Endometrium (tissue), 2 donors: ENCODE measurements at regions not wholly inside any gene's neighbourhood (a gene's known extent, or its start where the extent isn't known, plus 50 kb on each side); places are given as distances from the start of the nearest gene placed in this dataset.
"Not testable (repeated sequence)": the region's sequence is repeated elsewhere in the genome, so short reads cannot be mapped to it uniquely, and the experiment has no call there.

ENCODE experiments used
- FAIRE-seq: peaks from 2 replicates; lab custom pipeline; 2012; peaks lifted over from hg19 to GRCh38; lab: Jason Lieb, UNC
- donor health status: control.
- donor health status: control.

- no peak for FAIRE-seq
These were observed 1006.9 kb downstream of the VRK1 start for GRCh38 chr14:97804056-97804455.

- no peak for FAIRE-seq
These were observed 1009.7 kb downstream of the VRK1 start for GRCh38 chr14:97806891-97807290.

GRCh38 chr14:97808541-97808940 lies 1011.4 kb downstream of the VRK1 start:
- not testable (repeated sequence) for FAIRE-seq

DNA sequence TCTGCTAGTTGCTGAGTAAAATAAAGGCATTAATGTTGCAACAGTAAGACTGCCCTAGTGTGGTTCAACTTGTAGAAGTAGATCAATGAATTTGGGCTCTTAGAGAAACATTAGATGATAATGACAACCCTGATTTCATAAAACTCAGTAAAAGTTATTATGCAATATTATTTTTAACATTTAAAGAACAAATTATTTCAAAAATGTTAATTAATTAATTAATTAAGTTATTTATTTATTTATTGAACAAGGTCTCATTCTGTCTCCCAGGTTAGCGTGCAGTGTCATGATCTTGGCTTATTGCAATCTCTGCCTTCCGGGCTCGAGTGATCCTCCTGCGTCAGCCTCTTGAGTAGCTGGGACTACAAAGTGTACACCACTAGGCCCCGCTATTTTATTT lies 1016.4 kb downstream of the VRK1 start:
- no peak for FAIRE-seq

- FAIRE-seq, result no peak
These were observed 1023.6 kb downstream of the VRK1 start for GRCh38 chr14:97820781-97821180.

- no peak for FAIRE-seq
These were observed 1027.0 kb downstream of the VRK1 start for GRCh38 chr14:97824218-97824617.

DNA sequence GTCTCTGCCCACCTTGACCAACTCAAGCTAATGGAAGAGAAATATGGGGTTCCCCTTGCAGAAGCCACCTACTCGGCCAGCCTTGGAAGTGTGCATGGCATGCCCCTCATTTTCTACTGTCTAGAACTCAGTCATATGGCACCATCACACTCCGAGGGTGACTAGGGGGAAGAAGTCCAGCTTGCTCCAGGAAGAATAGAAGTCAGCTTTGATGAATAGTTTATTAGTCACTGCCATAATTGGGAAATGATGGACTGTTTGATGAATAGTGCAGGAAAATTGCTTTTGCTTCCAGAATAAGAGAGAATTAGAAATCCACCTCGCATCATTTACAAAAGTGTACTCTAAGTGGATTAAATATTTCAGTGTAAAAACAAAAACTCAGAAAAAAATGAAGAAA lies 1030.6 kb downstream of the VRK1 start:
- FAIRE-seq, result no peak

GRCh38 chr14:97832776-97833175 lies 1035.6 kb downstream of the VRK1 start:
- no peak for FAIRE-seq

DNA sequence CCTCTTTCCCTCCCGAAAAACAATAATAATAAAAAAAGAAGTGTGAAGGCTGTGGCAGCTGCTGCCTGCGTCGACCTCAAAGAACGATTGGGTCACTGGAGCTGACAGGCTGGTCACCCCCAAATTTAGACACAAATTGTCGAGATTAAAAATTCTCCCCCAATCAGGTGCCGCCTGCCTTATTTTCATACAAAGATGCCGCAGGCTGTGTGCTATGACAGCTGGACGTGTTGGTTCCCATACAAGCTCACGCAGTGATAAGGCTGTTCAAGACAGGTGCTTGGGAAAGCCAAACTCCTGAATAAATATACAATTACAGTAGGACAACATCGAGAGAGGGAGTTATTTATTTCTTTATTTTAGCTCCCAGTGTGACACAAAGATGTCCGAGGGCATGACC lies 1041.8 kb downstream of the VRK1 start:
- FAIRE-seq, result no peak

DNA sequence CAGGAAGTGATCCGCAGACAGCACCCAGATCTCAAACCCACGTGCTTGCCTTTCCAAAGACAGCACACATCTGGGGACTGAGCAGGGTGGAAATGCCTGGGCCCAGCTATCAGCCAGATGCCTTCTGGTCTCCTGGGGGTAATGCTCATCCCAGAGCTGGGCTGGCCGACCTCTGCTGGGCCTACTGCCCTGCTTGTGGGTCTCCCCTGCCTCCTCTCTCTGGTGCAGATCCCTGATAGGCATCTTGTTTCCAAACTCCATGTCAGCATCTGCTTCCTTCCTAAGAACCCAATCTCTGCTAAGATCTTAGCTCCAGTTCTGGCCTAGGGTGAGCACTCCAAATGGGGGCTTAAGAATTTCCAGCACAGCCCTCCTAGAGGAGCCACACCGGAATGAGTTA lies 1043.0 kb downstream of the VRK1 start:
- no peak for FAIRE-seq

- FAIRE-seq, result no peak
These were observed 1044.6 kb downstream of the VRK1 start for GRCh38 chr14:97841762-97842161.

DNA sequence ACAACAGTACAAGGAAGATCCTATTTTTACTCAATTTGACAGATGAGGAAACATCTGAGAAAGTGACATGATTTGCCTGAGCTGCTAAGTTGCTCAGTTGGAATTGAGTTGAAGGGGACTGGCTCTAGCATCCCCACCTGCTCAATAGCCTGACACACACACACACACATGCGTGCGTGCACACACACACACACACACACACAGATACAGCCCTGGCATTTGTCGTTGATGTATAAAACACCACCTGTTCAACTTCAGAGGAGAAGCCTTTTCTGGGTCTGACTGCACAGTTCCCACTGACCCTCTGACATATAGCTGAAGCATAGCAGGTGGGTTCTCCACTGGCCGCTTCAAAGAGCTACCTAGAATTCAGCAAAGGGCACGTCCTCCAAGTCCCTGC lies 1045.9 kb downstream of the VRK1 start:
- no peak for FAIRE-seq

GRCh38 chr14:97844042-97844441 lies 1046.9 kb downstream of the VRK1 start:
- FAIRE-seq, result no peak

DNA sequence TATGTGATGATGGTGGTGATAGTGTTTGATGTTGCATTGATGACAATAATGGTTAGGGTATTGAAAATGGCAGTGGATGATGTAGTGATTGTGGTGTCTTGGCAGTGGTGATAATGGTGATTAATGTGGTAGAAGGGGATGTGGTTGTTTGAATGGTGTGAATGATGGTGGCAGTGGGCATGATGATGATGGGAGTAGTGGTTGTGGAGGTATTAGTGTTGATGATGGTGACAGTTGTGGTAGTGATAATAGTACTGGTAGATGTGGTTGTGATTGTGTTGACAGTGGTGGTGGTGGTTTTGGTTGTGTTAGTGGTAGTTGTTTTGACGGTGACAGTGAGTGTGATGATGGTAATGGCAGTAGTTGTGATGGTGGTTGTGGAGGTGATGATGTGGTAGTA lies 1049.0 kb downstream of the VRK1 start:
- no peak for FAIRE-seq

DNA sequence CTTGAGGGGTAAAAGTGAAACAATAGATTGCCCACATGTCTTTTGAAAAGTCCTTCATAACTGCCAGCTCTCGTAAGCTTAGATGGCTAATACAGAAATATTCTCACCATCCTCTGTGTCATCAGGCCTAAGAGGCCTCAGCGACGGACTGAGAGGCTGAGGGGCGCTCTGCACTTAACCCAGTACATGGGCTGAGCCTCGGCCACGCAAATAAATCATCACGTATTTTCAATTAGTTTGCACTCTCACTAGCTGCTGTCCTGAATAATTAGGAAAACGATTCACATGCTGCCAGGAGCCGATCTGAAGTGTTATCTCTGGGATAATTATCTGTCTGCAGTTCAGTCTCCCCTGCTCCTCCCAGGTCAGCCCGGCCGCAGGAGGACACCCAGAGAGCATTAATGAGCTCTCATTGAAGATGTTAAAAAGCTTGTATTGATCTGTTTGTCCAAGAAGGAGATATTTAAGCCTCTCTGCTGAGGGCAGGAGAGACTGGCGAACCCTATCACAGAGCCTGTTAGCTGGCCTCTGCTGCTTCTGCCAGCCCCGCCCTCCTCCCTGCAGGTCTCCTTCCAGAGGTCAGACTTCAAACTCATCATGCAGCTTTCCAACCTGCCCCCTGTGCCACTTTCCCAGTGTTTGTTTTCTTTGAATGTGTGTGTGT lies 1051.3 kb downstream of the VRK1 start:
- no peak for FAIRE-seq

- FAIRE-seq, result no peak
These were observed 1053.3 kb downstream of the VRK1 start for GRCh38 chr14:97850466-97850865.

GRCh38 chr14:97850886-97851285 lies 1053.7 kb downstream of the VRK1 start:
- no peak for FAIRE-seq

DNA sequence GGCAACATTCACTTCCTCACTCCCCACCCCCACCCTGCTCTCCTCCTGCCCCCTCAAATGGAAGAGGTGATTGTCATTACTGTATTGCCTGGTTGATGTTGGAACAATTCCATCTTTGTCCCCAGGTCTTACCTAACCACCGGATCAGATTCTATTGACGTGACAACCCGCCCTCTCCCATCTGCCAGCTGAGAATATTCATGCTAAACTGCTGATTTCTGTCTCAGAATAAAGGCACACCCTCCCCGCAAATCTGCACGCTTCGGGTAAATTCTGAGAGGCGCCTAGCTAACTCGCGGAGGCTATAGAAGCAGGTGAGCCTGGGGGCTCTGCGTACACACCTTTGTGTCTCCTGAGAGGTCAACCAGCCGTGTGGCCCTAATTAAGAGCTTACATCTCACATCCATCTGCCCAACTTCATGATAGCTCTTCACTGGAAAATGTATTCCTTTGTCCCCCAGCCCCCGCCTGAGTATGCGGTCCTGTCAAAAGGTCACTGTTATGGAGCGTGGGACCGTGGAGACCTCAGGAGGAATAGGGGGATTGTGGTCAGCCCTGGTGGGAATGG lies 1054.3 kb downstream of the VRK1 start:
- no peak for FAIRE-seq

- no peak for FAIRE-seq
These were observed 1057.7 kb downstream of the VRK1 start for GRCh38 chr14:97854918-97855317.

DNA sequence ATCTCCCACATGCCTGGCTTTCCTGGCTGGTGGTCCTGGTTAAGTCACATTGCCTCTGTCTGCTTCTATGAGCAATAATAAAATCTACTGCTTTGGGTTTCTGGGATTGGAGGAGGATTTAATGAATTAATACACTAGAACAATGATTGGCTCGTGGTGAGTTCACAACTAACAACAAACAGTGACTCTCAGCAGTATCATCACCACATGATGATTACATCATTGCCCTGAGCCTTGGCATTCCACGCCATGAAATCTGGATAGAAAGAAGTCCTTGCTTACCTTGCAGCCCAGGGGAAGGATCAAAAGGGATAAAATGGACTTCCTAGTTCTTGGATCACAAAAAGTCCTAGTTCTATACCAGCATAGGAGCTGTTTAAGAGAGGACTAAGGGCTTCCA lies 1069.0 kb downstream of the VRK1 start:
- no peak for FAIRE-seq

DNA sequence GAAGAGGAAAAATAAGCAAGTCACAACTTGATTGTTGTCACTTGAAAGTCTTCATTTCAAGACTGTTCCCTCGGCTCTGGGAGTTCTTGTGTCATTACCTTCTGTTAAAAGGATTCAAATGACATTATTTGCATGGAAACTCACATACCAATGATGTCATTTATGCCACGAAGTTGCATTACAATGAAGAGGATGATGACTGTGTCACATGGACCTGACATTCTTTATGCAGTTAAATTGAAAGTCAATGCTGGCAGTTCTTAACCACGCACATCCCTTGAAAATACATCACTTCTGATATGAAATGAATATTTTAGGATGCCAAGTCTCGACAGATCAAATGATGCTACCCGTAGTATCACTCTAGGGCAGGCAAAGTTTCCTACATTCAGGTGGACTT lies 1069.5 kb downstream of the VRK1 start:
- no peak for FAIRE-seq

DNA sequence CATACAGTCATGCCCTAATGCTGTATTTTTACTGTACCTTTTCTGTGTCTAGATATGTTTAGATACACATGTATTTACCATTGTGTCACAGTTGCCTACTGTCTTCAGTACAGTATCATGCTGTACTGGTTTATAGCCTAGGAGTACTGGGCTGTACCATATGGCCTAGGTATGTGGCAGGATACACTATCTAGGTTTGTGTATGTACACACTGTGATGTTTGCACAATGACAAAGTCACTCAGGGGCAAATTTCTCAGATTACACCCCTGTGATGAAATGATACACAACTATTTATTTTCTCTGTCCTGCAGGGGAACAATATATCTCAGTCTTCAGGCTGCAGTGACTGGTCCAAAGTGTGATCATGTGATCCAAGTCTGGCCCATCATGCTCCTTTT lies 1076.1 kb downstream of the VRK1 start:
- FAIRE-seq, result no peak

DNA sequence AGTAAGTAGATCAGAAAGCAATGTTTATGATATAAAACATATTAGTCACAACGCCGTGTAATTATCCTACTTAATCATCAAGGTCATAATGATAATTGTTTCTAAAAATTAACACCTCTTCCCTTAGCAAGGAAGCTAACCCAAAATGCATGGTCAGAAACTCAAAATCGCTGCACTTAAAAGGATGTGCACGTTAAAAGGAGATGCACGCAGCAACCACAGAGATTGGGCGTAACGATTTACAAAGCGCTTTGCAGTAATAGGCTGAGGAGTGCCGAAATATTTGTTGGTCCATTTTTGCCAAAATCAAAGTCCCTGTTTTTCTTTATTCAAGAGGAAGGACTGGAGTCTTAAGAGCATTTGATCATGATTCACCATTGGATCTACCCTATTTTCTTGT lies 1077.2 kb downstream of the VRK1 start:
- FAIRE-seq, result no peak

GRCh38 chr14:97878206-97878605 lies 1081.0 kb downstream of the VRK1 start:
- no peak for FAIRE-seq
